ENCODE measurements at regions not wholly inside any gene's neighbourhood (a gene's known extent, or its start where the extent isn't known, plus 50 kb on each side); places are given as distances from the start of the nearest gene placed in this dataset.
A peak's percentile ranks its signal among the peaks of the same experiment; 100 is the strongest.
"Not testable (repeated sequence)": the region's sequence is repeated elsewhere in the genome, so short reads cannot be mapped to it uniquely, and the experiment has no call there.

DNA sequence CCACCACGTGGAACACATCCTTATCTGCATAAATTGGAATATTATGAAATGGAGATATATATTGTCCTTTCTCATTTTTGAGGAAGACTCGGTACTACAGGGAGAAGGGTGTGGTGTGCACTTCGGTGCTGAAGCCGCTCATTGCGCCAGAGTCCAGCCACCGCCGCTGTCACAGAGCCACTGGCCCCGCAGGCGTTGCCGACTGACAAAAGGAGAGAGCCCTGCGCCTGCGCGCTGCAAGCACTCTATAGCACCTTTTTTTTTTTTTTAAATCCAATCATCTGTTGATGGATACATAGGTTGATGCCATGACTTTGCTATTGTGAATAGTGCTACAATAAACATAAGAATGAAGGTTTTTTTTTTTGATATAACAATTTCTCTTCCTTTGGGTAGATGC lies 130.0 kb upstream of the TBC1D5 start:
- no peak for DNase-seq

- DNase-seq: no peak
Measured at GRCh38 chr3:17865631-17866030, 123.2 kb upstream of the TBC1D5 start.

- DNase-seq: no peak
Measured at GRCh38 chr3:17861476-17861875, 119.0 kb upstream of the TBC1D5 start.

DNA sequence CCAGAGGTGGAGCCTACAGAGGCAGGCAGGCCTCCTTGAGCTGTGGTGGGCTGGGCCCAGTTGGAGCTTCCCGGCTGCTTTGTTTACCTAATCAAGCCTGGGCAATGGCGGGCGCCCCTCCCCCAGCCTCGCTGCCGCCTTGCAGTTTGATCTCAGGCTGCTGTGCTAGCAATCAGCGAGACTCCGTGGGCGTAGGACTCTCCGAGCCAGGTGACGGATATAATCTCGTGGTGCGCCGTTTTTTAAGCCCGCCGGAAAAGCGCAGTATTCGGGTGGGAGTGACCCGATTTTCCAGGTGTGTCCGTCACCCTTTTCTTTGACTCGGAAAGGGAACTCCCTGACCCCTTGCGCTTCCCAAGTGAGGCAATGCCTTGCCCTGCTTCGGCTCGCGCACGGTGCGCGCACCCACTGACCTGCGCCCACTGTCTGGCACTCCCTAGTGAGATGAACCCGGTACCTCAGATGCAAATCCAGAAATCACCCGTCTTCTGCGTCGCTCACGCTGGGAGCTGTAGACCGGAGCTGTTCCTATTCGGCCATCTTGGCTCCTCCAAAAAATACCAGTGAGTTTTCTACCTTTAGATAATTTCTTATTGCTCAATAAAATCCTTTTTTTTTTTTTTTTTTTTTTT lies 118.5 kb upstream of the TBC1D5 start:
- not testable (repeated sequence) for DNase-seq

DNA sequence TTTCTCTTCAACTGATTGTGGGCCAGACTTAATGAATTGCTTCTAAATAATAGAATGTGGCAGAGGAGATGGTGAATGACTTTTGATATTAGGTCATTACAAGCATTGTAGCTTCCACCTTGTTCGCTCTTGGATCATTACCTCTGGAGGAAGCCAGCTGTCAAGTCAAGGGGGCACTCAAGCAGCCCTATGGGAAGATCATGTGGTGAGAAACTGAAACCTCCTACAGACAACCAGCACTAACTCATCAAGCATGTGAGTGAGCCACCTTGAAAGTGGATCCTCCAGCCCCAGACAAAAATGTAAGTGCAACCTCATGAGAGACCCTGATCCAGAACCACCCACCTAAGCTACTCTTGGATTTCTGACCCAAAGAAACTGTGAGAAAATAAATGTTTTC lies 109.8 kb upstream of the TBC1D5 start:
- DNase-seq: no peak

GRCh38 chr3:17850448-17850847 lies 108.0 kb upstream of the TBC1D5 start:
- DNase-seq: no peak

DNA sequence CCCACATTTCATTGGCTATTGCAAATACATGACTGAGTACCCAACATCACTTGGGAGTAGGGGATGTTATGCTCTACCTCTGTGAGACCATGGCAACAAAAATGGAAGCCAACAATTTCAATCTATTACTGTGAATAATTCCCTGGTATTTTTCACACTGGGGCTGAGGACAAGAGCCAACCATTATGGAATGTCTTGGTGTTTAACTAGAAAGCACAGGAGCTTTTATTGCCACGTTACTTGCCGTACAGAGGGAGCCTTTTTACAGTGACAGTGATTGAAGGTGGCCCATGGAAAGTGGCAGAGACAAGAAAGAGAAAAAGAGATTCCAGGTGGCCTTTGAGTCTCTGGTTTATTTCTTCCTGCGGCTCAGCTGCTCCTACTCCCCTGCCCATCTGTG lies 105.7 kb upstream of the TBC1D5 start:
- no peak for DNase-seq

DNA sequence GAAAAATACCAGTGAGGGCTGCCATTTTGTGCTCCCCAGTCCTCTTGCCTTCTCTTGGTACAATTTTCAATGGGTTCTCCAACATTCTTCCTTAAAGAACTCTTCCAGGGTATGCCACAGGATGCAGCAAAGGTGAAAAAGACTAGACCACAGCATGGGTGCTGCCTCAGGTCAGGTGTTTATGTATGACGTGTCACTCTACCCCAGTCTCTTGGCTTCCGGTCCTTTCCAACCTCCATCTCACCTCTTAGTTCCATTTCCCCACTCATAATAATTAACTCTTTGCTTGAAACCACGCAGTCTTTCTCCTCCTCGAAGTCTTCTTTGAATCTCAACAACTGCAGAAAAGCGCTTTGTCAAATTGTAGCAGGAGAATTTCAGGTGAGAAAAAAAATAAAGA lies 104.7 kb upstream of the TBC1D5 start:
- DNase-seq: no peak

DNA sequence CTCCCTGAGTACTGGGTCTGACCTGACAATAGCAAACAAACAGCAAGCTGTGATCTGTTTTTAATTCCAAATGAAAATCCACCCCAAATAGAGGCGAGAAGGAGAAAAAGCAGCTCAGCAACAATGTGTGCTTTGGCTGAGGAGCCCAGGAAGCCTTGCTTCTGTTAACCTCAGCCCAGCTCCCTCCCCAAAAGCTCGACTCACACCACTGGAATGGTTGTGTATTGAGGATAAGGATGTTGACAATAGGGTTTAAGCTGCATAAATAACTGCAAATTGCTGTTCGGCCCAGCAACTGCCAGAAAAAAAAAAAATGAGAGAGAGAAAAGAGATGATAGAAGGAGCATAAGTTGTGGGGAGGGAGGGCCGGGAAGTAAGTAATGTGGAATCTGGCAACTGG lies 104.0 kb upstream of the TBC1D5 start:
- no peak for DNase-seq

- DNase-seq: no peak
Measured at GRCh38 chr3:17845026-17845812, 102.8 kb upstream of the TBC1D5 start.

DNA sequence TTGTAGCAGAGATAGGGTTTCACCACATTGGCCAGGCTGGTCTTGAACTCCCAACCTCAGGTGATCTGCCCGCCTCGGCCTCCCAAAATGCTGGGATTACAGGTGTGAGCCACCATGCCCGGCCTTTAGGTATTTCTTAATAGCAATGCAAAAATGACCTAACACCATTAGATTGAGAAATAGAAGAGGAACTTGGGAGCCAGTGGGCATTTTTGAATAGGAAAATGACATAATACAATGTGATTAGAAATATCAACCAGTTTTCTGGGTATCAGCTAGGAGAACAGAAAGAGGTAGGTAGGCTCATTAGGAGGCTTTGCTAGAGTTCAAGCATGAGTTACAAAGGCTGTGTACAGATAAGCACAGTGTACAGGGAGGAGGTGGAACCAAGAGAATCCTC lies 101.8 kb upstream of the TBC1D5 start:
- no peak for DNase-seq

- peak; percentile 7 for DNase-seq
Measured at GRCh38 chr3:17841190-17841828, 98.9 kb upstream of the TBC1D5 start.

- DNase-seq: no peak
Measured at GRCh38 chr3:17840651-17841050, 98.2 kb upstream of the TBC1D5 start.

- no peak for DNase-seq
Measured at GRCh38 chr3:17840126-17840525, 97.7 kb upstream of the TBC1D5 start.

DNA sequence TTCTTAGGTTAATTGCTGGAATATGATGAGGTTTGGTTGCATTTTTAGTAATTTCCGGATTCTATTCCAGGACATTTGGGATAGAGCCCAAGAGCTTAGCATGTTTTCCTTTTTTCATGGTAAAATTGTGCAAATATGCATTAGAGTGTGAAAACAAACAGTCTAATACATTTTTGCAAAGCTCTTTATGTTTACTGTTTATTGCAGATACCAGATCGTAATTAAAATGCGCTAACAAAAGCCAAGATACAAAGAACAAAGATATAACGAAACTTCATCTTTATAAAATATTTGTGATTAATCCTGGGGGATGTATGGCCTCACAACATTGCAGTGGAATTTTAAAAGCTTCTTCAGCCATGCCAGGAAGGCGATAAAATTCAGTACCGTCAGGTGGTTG lies 94.5 kb upstream of the TBC1D5 start:
- DNase-seq: no peak

GRCh38 chr3:17836092-17836491 lies 93.7 kb upstream of the TBC1D5 start:
- DNase-seq: no peak

DNA sequence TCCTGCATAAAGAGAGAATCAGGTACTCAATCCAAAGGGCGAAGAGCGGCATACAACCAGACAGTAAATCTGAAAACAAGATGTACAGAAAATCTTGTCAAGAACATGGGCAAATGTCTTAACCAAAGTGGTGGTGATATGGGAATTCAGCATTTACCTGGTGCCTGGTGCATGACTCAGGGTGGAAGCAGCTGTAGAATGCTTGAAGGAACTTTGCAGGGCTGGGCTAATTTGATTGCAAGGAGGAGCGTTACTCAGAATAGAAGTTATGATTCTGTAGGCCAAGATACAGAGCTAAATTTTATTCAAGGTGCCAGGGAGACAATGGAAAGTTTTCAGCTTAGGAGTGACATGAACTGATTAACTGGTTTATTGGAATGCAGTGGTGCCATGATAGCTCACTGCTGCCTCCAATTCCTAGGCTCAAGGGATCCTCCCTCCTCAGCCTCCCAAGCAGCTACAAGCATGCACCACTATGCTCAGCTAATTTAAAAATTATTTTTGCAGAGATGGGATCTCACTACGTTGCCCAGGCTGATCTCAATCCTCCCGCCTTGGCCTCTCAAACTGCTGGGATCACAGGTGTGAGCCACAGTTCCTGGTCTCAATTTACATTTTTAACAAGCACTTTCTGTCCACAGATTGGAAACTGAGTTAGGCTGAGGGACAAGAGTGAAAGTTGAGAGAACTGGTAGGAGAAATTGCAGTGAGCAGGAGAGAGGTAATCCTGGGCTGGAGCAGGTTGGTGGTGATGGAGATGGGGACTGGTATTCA lies 91.5 kb upstream of the TBC1D5 start:
- DNase-seq: no peak

DNA sequence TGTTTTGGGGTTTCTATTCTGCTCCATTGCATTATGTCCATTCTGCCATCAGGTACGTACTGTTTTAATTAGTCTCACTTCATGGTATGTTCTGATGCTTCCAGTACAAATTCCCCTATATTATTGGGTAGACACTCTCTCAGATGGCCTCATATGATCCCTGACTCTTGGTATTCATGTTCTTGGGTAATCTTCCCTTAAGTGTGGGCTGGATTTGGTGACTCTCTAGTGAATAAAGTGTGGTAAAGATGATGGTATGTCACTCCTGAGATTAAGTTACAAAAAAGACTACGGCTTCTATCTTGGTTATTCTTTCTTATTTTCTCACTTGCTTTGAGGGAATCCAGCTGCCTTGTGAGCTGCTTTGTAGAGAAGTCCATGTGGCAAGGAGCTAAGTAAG lies 89.6 kb upstream of the TBC1D5 start:
- DNase-seq: no peak

- no peak for DNase-seq
Measured at GRCh38 chr3:17831366-17831765, 88.9 kb upstream of the TBC1D5 start.

- DNase-seq: no peak
Measured at GRCh38 chr3:17830788-17831187, 88.4 kb upstream of the TBC1D5 start.

- DNase-seq: no peak
Measured at GRCh38 chr3:17828388-17828787, 86.0 kb upstream of the TBC1D5 start.

- DNase-seq: no peak
Measured at GRCh38 chr3:17825298-17825697, 82.9 kb upstream of the TBC1D5 start.

DNA sequence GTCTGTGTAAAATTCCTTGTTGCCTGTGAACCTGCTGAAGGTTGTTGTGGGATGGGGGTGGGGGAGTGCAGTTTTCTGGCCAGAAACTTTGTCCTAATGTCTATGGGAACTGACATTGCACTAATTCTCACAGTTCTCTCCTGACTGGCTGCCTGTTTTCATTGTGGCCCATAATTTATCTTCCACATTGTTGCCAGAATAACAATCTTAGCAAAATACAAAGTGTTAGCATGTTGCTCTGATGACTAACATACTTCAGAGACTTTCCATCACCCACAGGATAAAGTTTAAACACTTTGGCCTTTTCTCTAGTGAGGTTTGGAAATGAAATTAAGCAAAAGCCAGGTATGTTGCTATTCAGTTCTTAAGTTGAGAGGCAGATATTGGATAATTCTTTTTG lies 81.4 kb upstream of the TBC1D5 start:
- DNase-seq: no peak

GRCh38 chr3:17823036-17823435 lies 80.6 kb upstream of the TBC1D5 start:
- no peak for DNase-seq

All from NCI-H1048 (cell line).